Omental fat pad (tissue), 3 donors: ENCODE measurements at regions not wholly inside any gene's neighbourhood (a gene's known extent, or its start where the extent isn't known, plus 50 kb on each side); places are given as distances from the start of the nearest gene placed in this dataset.
"Not testable (repeated sequence)": the region's sequence is repeated elsewhere in the genome, so short reads cannot be mapped to it uniquely, and the experiment has no call there.

Experiments used
- ATAC-seq: fragments of 150-250 bp; one replicate; pipeline ENCODE4 v1.9.1; 2016; ENCODE audit warnings: mild to moderate bottlenecking, moderate library complexity; ENCODE audit not compliant: low FRiP score
- DNase-seq: peaks from one replicate; pipeline ENCODE4 v3.0.0-alpha.2; 2019; ENCODE audit warnings: low spot score
- TF ChIP-seq, protein P1 (sequence below), 3 donors: fragments of 450-650 bp; IDR thresholded peaks; one replicate each; pipeline ENCODE4 v1.5.1; 2016 to 2017; ENCODE audit warnings: antibody characterized with exemption in 3 of 3, mild to moderate bottlenecking in 3 of 3, moderate library complexity in 2 of 3

DNA sequence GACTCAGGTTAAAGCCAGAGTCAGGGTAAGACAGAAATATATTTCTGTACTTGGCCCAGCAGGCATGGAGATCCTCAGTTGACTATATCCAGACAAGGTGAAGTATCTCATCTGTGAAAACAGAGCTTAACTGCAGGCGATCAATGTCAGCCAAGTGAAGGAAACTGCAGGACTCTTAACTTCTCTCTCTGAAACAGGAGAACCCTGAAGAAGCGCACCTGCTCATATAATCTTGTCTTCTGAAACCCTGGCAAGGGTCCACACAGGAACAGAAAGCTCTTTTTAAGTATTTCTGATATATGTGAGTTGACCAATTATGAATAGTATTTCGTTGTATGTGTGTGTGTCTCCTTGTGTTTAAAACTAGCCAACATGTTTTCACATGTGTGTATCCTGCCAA lies 504.8 kb upstream of the SLITRK5 start:
- ATAC-seq: no peak
- no peak for DNase-seq
- TF ChIP-seq, protein P1, sequence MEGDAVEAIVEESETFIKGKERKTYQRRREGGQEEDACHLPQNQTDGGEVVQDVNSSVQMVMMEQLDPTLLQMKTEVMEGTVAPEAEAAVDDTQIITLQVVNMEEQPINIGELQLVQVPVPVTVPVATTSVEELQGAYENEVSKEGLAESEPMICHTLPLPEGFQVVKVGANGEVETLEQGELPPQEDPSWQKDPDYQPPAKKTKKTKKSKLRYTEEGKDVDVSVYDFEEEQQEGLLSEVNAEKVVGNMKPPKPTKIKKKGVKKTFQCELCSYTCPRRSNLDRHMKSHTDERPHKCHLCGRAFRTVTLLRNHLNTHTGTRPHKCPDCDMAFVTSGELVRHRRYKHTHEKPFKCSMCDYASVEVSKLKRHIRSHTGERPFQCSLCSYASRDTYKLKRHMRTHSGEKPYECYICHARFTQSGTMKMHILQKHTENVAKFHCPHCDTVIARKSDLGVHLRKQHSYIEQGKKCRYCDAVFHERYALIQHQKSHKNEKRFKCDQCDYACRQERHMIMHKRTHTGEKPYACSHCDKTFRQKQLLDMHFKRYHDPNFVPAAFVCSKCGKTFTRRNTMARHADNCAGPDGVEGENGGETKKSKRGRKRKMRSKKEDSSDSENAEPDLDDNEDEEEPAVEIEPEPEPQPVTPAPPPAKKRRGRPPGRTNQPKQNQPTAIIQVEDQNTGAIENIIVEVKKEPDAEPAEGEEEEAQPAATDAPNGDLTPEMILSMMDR (IDR thresholded peaks at IDR 0.05): no peak

GRCh38 chr13:87168390-87168789 lies 502.8 kb upstream of the SLITRK5 start:
- TF ChIP-seq, protein P1 (IDR thresholded peaks at IDR 0.05): no peak
- DNase-seq (no peak), ATAC-seq (no peak)

- no peak for ATAC-seq
- TF ChIP-seq, protein P1 (IDR thresholded peaks at IDR 0.05): no peak
- DNase-seq: no peak
Observed at GRCh38 chr13:87169337-87169736, 501.8 kb upstream of the SLITRK5 start.

DNA sequence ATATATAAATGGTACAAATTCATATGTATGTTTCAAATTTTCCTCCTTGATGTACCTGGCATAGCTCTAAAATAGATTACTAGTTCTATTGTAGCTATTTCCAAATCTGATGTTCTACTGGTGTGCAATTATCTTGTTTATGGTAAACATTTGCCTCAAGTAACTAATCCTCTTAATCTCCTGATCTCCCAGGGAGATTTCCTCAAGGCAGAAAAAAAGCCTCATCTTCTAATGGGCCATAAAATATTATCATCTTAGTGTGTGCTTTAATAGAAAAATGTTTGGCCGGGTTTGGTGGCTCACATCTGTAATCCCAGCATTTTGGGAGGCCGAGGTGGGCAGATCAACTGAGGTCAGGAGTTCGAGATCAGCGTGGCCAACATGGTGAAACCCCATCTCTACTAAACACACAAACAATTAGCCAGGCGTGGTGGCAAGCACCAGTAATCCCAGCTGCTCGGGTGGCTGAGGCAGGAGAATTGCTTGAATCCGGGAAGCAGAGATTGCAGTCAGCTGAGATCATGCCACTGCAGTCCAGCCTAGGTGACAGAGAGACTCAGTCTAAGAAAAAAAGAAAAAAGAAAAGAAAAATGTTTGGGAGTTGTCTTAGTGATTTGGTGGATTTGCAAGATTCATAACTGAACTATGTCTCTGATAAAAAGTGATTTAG lies 498.9 kb upstream of the SLITRK5 start:
- ATAC-seq (no peak), DNase-seq (no peak)
- TF ChIP-seq, protein P1 (IDR thresholded peaks at IDR 0.05): no peak

GRCh38 chr13:87185138-87185537 lies 486.0 kb upstream of the SLITRK5 start:
- DNase-seq, ATAC-seq: not testable (repeated sequence)

- ATAC-seq, DNase-seq: not testable (repeated sequence)
Observed at GRCh38 chr13:87186647-87187046, 484.5 kb upstream of the SLITRK5 start.

- ATAC-seq, DNase-seq: not testable (repeated sequence)
Observed at GRCh38 chr13:87191485-87191884, 479.7 kb upstream of the SLITRK5 start.

DNA sequence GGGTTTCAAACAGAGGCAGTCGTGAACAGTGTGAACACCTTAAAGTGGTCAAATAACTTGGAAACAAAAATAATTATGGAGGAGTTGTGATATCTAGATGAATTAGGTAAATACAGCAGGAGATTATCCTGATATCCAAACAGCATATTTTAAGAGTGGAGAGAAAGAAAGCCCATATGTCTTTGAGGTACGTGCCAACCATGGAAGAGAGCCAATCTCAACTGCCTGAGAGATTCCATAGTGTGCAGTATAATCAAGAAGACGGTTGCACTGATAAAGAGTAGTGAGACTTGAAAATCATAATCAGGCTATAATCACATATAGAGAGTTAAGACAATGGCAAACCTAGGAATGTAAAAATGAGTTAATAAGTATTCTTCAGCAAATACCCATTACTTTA lies 472.8 kb upstream of the SLITRK5 start:
- no peak for DNase-seq
- no peak for ATAC-seq

More for the DNA sequence above, 472.8 kb upstream of the SLITRK5 start:
- TF ChIP-seq, protein P1 (IDR thresholded peaks at IDR 0.05): no peak
